Astrocyte (in vitro differentiated cells and primary cell): ENCODE measurements at regions not wholly inside any gene's neighbourhood (a gene's known extent, or its start where the extent isn't known, plus 50 kb on each side); places are given as distances from the start of the nearest gene placed in this dataset.
"Not testable (repeated sequence)": the region's sequence is repeated elsewhere in the genome, so short reads cannot be mapped to it uniquely, and the experiment has no call there.

ENCODE experiments used
- DNase-seq: peaks from one replicate; pipeline ENCODE4 v3.0.0-alpha.2; 2010; ENCODE audit warnings: low read depth
- FAIRE-seq: peaks from 2 replicates; lab custom pipeline; 2011; peaks lifted over from hg19 to GRCh38; lab: Jason Lieb, UNC
- H2AFZ ChIP-seq: 2 replicates; pipeline ENCODE4 v1.6.0; 2012; ENCODE audit warnings: low read depth, low read length, inconsistent platforms
- H3K27ac ChIP-seq: 2 replicates; pipeline ENCODE4 v1.5.1; 2011; ENCODE audit warnings: low read depth, low read length, inconsistent platforms
- H3K27me3 ChIP-seq: 2 replicates; pipeline ENCODE4 v1.6.0; 2011; ENCODE audit warnings: low read length, inconsistent platforms; ENCODE audit not compliant: insufficient read depth
- H3K36me3 ChIP-seq: 2 replicates; pipeline ENCODE4 v1.5.1; 2011; ENCODE audit warnings: low read length, inconsistent platforms; ENCODE audit not compliant: insufficient read depth
- H3K4me1 ChIP-seq: 2 replicates; pipeline ENCODE4 v1.5.1; 2011; ENCODE audit warnings: low read length, inconsistent platforms; ENCODE audit not compliant: insufficient read depth
- H3K4me2 ChIP-seq: 2 replicates; pipeline ENCODE4 v1.6.0; 2012; ENCODE audit warnings: low read length, inconsistent platforms
- H3K4me3 ChIP-seq: 2 replicates; pipeline ENCODE4 v1.5.1; 2011; ENCODE audit warnings: low read depth, mild to moderate bottlenecking, low read length, inconsistent platforms; ENCODE audit not compliant: insufficient read depth
- H3K79me2 ChIP-seq: 2 replicates; pipeline ENCODE4 v1.6.0; 2012; ENCODE audit warnings: mild to moderate bottlenecking, low read length, inconsistent platforms; ENCODE audit not compliant: insufficient read depth
- H3K9ac ChIP-seq: 2 replicates; pipeline ENCODE4 v1.6.0; 2012; ENCODE audit warnings: mild to moderate bottlenecking, low read length, inconsistent platforms
- H3K9me3 ChIP-seq: 2 replicates; pipeline ENCODE4 v1.5.1; 2012; ENCODE audit warnings: low read depth, mild to moderate bottlenecking, low read length, inconsistent platforms; ENCODE audit not compliant: insufficient read depth
- H4K20me1 ChIP-seq: 2 replicates; pipeline ENCODE4 v1.6.0; 2012; ENCODE audit warnings: low read length, inconsistent platforms; ENCODE audit not compliant: insufficient read depth
- H3K27ac Mint-ChIP-seq: one replicate; pipeline ENCODE4 v1.8.0; 2021; ENCODE audit warnings: mild to moderate bottlenecking, mixed read lengths; ENCODE audit not compliant: unreplicated experiment
- H3K27me3 Mint-ChIP-seq: one replicate; pipeline ENCODE4 v1.8.0; 2021; ENCODE audit warnings: low read depth, mixed read lengths; ENCODE audit not compliant: unreplicated experiment
- H3K36me3 Mint-ChIP-seq: one replicate; pipeline ENCODE4 v1.8.0; 2021; ENCODE audit warnings: low read depth, mixed read lengths; ENCODE audit not compliant: unreplicated experiment
- H3K4me1 Mint-ChIP-seq: one replicate; pipeline ENCODE4 v1.8.0; 2021; ENCODE audit warnings: low read depth, mixed read lengths; ENCODE audit not compliant: unreplicated experiment
- H3K4me3 Mint-ChIP-seq: one replicate; pipeline ENCODE4 v1.8.0; 2021; ENCODE audit warnings: mild to moderate bottlenecking, moderate library complexity, mixed read lengths; ENCODE audit not compliant: unreplicated experiment
- H3K9me3 Mint-ChIP-seq: one replicate; pipeline ENCODE4 v1.8.0; 2021; ENCODE audit warnings: mild to moderate bottlenecking, mixed read lengths; ENCODE audit not compliant: unreplicated experiment
- CTCF ChIP-seq: IDR thresholded peaks from 2 replicates; pipeline ENCODE4 v1.5.1; 2011; ENCODE audit warnings: low read depth, mild to moderate bottlenecking, inconsistent platforms, low read length, moderate library complexity; ENCODE audit not compliant: insufficient read depth
- EZH2 ChIP-seq: IDR thresholded peaks from 2 replicates; pipeline ENCODE4 v1.6.1; 2012; ENCODE audit warnings: mild to moderate bottlenecking, low read length, inconsistent platforms; ENCODE audit not compliant: insufficient read depth

GRCh38 chr18:52160636-52161035 lies 179.4 kb upstream of the DCC start:
- Histone ChIP-seq H2AFZ (no peak overlapping the region), H3K79me2 (no peaks in the 10 kb centered on the region), H3K4me2 (no peak overlapping the region), H3K36me3 (no peaks in the 10 kb centered on the region), H4K20me1 (no peaks in the 10 kb centered on the region), H3K27ac (no peak overlapping the region), H3K27me3 (no peaks in the 10 kb centered on the region), H3K9ac (no peak overlapping the region), H3K4me1 (no peaks in the 10 kb centered on the region), H3K9me3 (no peaks in the 10 kb centered on the region), H3K4me3 (no peak overlapping the region)
- Mint-ChIP-seq H3K4me3 (peak overlapping the region; percentile 50), H3K27me3 (no peaks in the 10 kb centered on the region), H3K9me3 (peaks cover 13% of the 10 kb centered on the region), H3K27ac (peak overlapping the region; percentile 47), H3K4me1 (peaks cover 6% of the 10 kb centered on the region), H3K36me3 (no peaks in the 10 kb centered on the region)
- FAIRE-seq (peak; percentile 23), DNase-seq (peak; percentile 36)
- no peak for TF ChIP-seq CTCF
- no peak for TF ChIP-seq EZH2

- DNase-seq, result no peak
Measured at GRCh38 chr18:52163478-52163877, 176.5 kb upstream of the DCC start.

GRCh38 chr18:52168131-52168530 lies 171.9 kb upstream of the DCC start:
- H3K9me3 Mint-ChIP-seq, H3K36me3 Mint-ChIP-seq, DNase-seq, H3K27ac Mint-ChIP-seq, H3K9me3 ChIP-seq, H2AFZ ChIP-seq, H3K79me2 ChIP-seq, H3K36me3 ChIP-seq, H3K27me3 Mint-ChIP-seq, H3K4me3 Mint-ChIP-seq, H3K27ac ChIP-seq, H3K27me3 ChIP-seq, H3K4me3 ChIP-seq, H3K9ac ChIP-seq, H4K20me1 ChIP-seq, H3K4me2 ChIP-seq, FAIRE-seq, H3K4me1 Mint-ChIP-seq, H3K4me1 ChIP-seq: not testable (repeated sequence)

More at GRCh38 chr18:52163478-52163877, 176.5 kb upstream of the DCC start:
- peaks cover 6% of the 10 kb centered on the region for H3K4me1 Mint-ChIP-seq
- no peak overlapping the region for H3K27ac ChIP-seq
- H3K4me2 ChIP-seq, result no peak overlapping the region
- no peak overlapping the region for H3K27ac Mint-ChIP-seq
- H3K9me3 ChIP-seq, result no peaks in the 10 kb centered on the region
- H3K4me3 Mint-ChIP-seq, result no peak overlapping the region
- H3K27me3 Mint-ChIP-seq, result no peaks in the 10 kb centered on the region
- no peaks in the 10 kb centered on the region for H3K27me3 ChIP-seq
- H3K9me3 Mint-ChIP-seq, result peaks cover 13% of the 10 kb centered on the region
- H3K4me3 ChIP-seq, result no peak overlapping the region
- no peak overlapping the region for H3K9ac ChIP-seq
- H3K36me3 Mint-ChIP-seq, result no peaks in the 10 kb centered on the region
- no peaks in the 10 kb centered on the region for H3K79me2 ChIP-seq
- no peak for FAIRE-seq
- H4K20me1 ChIP-seq, result no peaks in the 10 kb centered on the region
- H3K4me1 ChIP-seq, result no peaks in the 10 kb centered on the region
- H3K36me3 ChIP-seq, result no peaks in the 10 kb centered on the region
- H2AFZ ChIP-seq, result no peak overlapping the region
- TF ChIP-seq CTCF (no peak), EZH2 (no peak)
